Keratinocyte (primary cell): ENCODE measurements at regions not wholly inside any gene's neighbourhood (a gene's known extent, or its start where the extent isn't known, plus 50 kb on each side); places are given as distances from the start of the nearest gene placed in this dataset.

Experiments used
- DNase-seq: peaks from one replicate; pipeline ENCODE4 v3.0.0-alpha.2; 2011; ENCODE audit warnings: low read depth, missing footprints, low spot score
- FAIRE-seq: peaks from 2 replicates; lab custom pipeline; 2011; peaks lifted over from hg19 to GRCh38; lab: Jason Lieb, UNC
- H2AFZ ChIP-seq: 2 replicates; pipeline ENCODE4 v1.6.0; 2012; ENCODE audit warnings: low read length, control low read depth, inconsistent platforms; ENCODE audit not compliant: control insufficient read depth
- H3K27ac ChIP-seq: 2 replicates; pipeline ENCODE4 v1.5.1; 2011; ENCODE audit warnings: low read length; ENCODE audit not compliant: control insufficient read depth, insufficient read depth
- H3K27me3 ChIP-seq: 3 replicates; pipeline ENCODE4 v1.6.0; 2011; ENCODE audit warnings: low read length; ENCODE audit not compliant: control insufficient read depth, insufficient read depth; ENCODE audit errors: extremely low read depth
- H3K36me3 ChIP-seq, 2 experiments: 2 replicates in 1 of 2; 3 replicates in 1 of 2; pipeline ENCODE4 v1.5.1; 2011; ENCODE audit warnings: low read length in 2 of 2, mild to moderate bottlenecking in 1 of 2; ENCODE audit not compliant: control insufficient read depth in 2 of 2, insufficient read depth in 2 of 2; ENCODE audit errors: extremely low read depth in 1 of 2
- H3K4me1 ChIP-seq: 3 replicates; pipeline ENCODE4 v1.5.1; 2011; ENCODE audit warnings: low read length; ENCODE audit not compliant: control insufficient read depth, insufficient read depth; ENCODE audit errors: extremely low read depth
- H3K4me2 ChIP-seq: 3 replicates; pipeline ENCODE4 v1.6.0; 2011; ENCODE audit warnings: low read depth, low read length; ENCODE audit not compliant: control insufficient read depth, insufficient read depth; ENCODE audit errors: extremely low read depth
- H3K4me3 ChIP-seq, 3 experiments: fragments of 200-600 bp in 1 of 3; sonication (generic) in 1 of 3; 2 replicates in 2 of 3; 3 replicates in 1 of 3; pipeline ENCODE4 v1.5.1; 2011 to 2016; ENCODE audit warnings: low read length in 3 of 3, mild to moderate bottlenecking in 3 of 3, control low read depth in 2 of 3, inconsistent platforms in 1 of 3, low read depth in 1 of 3, mixed read lengths in 1 of 3, mixed run types in 1 of 3, moderate library complexity in 1 of 3; ENCODE audit not compliant: control insufficient read depth in 2 of 3, insufficient read depth in 2 of 3; ENCODE audit errors: extremely low read depth in 1 of 3
- H3K79me2 ChIP-seq: 2 replicates; pipeline ENCODE4 v1.6.0; 2012; ENCODE audit warnings: low read length; ENCODE audit not compliant: control insufficient read depth, insufficient read depth
- H3K9ac ChIP-seq: 3 replicates; pipeline ENCODE4 v1.6.0; 2011; ENCODE audit warnings: low read length; ENCODE audit not compliant: control insufficient read depth, insufficient read depth; ENCODE audit errors: extremely low read depth
- H3K9me1 ChIP-seq: 3 replicates; pipeline ENCODE4 v1.6.0; 2011; ENCODE audit warnings: low read length; ENCODE audit not compliant: control insufficient read depth, insufficient read depth; ENCODE audit errors: extremely low read depth
- H3K9me3 ChIP-seq: 2 replicates; pipeline ENCODE4 v1.5.1; 2012; ENCODE audit warnings: low read depth, low read length; ENCODE audit not compliant: control insufficient read depth
- H4K20me1 ChIP-seq: 3 replicates; pipeline ENCODE4 v1.6.0; 2011; ENCODE audit warnings: low read length; ENCODE audit not compliant: control insufficient read depth, insufficient read depth; ENCODE audit errors: extremely low read depth
- CTCF ChIP-seq, 3 experiments: IDR thresholded peaks in 1 of 3; conservative IDR thresholded peaks in 1 of 3; optimal IDR thresholded peaks in 1 of 3; 2 replicates in 2 of 3; 3 replicates in 1 of 3; pipeline versions ENCODE3 to v1.5.1; 2011; ENCODE audit warnings: low read length in 3 of 3, mild to moderate bottlenecking in 3 of 3, moderate library complexity in 2 of 3, control low read depth in 1 of 3, inconsistent platforms in 1 of 3; ENCODE audit not compliant: insufficient read depth in 2 of 3; ENCODE audit errors: extremely low read depth in 1 of 3
- EZH2 ChIP-seq: IDR thresholded peaks from one replicate; pipeline ENCODE4 v1.6.1; 2012; ENCODE audit warnings: inconsistent platforms, mild to moderate bottlenecking, low read length, moderate library complexity
- dilution Hi-C: fragments of 300-500 bp; cut with MboI; formaldehyde crosslinking; loops from one replicate; pipeline ENCODE4 v1.7.0; 2020; ENCODE audit warnings: low sequenced_read_pairs; ENCODE audit not compliant: extremely low pct_ligation_motif_present

GRCh38 chr13:64446372-64446771 is 2783.8 kb downstream of the PCDH9 start:
- no peaks in the 10 kb centered on the region for H3K79me2 ChIP-seq
- no peaks in the 10 kb centered on the region for H3K36me3 ChIP-seq
- dilution Hi-C loops = no loop called here
- no peak for FAIRE-seq
- peak in 1 of 3 experiments; percentile 8 for TF ChIP-seq CTCF (optimal IDR thresholded peaks at IDR 0.05 in 1 of 3, IDR thresholded peaks at IDR 0.05 in 1 of 3, conservative IDR thresholded peaks at IDR 0.05 in 1 of 3; ENCODE audit: extremely low read depth in 1 of 3, insufficient read depth in 2 of 3, low read length in 3 of 3)
- TF ChIP-seq EZH2 = no peak
- H3K4me3 ChIP-seq = no peak overlapping the region
- H3K9me1 ChIP-seq = no peaks in the 10 kb centered on the region
- no peak overlapping the region for H2AFZ ChIP-seq
- no peak overlapping the region for H3K4me2 ChIP-seq
- no peaks in the 10 kb centered on the region for H4K20me1 ChIP-seq
- no peak for DNase-seq
- H3K9me3 ChIP-seq = no peaks in the 10 kb centered on the region
- H3K9ac ChIP-seq = no peak overlapping the region
- no peak overlapping the region for H3K27ac ChIP-seq
- H3K4me1 ChIP-seq = no peaks in the 10 kb centered on the region
- no peaks in the 10 kb centered on the region for H3K27me3 ChIP-seq

DNA sequence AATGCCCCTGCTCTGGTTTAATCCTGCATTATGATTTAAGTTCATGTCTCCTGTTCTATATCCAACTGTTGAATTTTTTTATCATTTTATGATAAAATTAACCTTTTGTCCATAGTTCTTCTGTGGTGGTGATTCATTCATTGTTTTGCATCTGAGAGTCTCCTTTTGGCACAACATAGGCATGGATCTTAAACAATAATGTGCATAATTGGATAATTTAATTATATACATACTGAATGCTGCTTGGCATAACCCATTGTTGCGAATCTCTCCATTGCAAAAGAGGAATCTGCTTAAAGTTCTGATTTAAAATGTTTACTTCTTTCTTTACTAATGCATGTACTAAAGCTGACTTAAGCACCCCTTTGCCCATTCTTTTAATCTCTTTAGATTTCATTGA is 2788.4 kb downstream of the PCDH9 start:
- FAIRE-seq = no peak
- Histone ChIP-seq H2AFZ (no peak overlapping the region), H3K27ac (no peak overlapping the region), H3K9me1 (no peaks in the 10 kb centered on the region), H3K36me3 (no peaks in the 10 kb centered on the region), H3K79me2 (no peaks in the 10 kb centered on the region), H4K20me1 (no peaks in the 10 kb centered on the region), H3K4me3 (no peak overlapping the region), H3K9me3 (no peaks in the 10 kb centered on the region), H3K27me3 (no peaks in the 10 kb centered on the region), H3K4me1 (no peaks in the 10 kb centered on the region), H3K4me2 (no peak overlapping the region), H3K9ac (no peak overlapping the region)
- DNase-seq = no peak
- TF ChIP-seq CTCF (optimal IDR thresholded peaks at IDR 0.05 in 1 of 3, IDR thresholded peaks at IDR 0.05 in 1 of 3, conservative IDR thresholded peaks at IDR 0.05 in 1 of 3; ENCODE audit: extremely low read depth in 1 of 3, insufficient read depth in 2 of 3, low read length in 3 of 3) = no peak
- TF ChIP-seq EZH2 = no peak
- dilution Hi-C loops = no loop called here
